GM18909 (cell line): ENCODE measurements at regions not wholly inside any gene's neighbourhood (a gene's known extent, or its start where the extent isn't known, plus 50 kb on each side); places are given as distances from the start of the nearest gene placed in this dataset.
"Not testable (repeated sequence)": the region's sequence is repeated elsewhere in the genome, so short reads cannot be mapped to it uniquely, and the experiment has no call there.

Source experiments
- ATAC-seq: cut with Tn5 transposase; IDR thresholded peaks from one replicate; pipeline ENCODE4 v1.9.1; 2021; ENCODE audit warnings: mild to moderate bottlenecking; ENCODE audit not compliant: unreplicated experiment, poor library complexity

DNA sequence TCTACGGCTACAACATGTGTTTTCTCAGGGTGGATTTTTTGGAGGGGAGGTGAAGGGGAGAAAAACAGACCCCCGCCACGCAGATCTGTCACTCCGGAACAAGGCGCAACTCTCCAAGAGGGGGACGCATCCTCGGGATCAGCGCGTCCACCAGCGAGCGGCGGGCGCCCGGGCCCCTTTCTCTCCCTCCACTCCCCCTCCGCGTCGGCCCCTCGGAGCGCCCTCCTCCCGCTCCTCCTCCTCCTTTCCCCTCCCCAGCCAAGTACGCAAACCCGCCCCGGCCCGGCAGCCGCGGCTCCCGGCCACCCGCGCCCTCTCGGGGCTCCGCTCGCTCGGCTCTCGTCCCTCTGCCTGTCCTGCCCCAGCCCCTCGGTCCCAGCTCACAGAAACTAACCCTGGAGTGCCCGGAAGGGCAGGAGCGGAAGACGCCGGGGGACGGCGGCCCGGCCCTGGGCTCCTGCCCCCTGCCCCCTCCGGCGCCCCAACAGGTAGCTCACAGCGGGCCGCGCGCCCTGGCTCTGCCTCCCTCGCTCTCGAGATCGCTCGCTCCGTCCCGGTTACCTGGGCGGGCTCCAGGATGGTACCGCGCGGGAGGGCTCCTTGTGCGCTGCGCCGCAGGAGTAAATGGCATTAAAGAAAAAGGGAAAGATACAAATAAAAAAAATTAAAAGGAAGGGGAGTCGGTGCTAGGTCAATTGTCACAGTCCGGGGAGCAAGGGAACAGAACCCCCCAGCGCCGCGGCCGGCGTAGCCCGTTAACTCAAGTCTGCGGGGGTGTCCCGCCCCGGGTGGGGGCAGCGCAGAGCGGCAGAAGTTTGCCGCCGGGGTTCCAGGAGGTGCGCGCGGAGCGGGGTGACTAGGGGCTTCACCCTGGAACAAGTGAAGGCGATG lies 131.4 kb upstream of the C11orf58 start:
- ATAC-seq, result no peak

DNA sequence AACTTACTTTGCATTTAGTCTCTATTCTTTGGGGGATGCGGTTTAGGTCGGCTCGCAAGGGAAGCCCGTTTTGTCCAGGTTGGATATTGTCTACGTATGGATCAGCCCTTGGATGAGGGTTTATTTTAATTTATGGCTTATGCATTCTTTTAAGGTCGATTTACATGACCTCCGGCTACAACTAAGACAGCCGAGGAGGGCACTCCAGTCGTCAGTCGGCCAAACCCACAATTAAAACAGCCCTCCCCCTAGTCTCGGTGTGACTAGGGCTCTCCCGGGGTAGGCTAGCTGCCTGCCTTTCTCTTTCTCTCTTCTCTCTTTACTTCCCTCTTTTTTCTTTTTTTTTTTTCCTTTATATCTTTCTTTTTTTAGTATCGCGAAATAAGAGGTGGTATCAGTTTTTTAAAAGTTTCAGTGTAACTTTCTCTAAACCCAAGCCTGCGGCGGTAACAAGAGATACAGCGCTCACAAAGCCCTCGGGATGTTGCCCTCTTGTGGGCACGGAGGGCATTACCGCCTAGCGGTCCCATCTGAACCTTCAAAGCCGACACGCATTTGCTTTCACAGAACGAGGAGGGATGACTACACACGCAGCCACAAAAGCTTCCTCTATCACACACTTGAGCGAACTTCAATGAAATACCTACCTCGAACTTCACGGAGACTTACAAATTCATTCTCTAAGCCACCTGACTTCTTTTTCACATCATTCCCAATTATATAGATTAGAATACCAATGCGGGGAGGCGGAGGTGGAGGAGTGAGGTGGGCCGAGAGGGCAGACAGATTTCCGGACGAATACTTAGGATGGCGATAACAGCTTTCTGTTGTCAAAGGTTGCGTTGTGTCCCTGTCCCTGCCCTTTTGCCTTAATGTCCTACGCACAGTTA lies 132.3 kb upstream of the C11orf58 start:
- ATAC-seq, result peak; percentile 93

DNA sequence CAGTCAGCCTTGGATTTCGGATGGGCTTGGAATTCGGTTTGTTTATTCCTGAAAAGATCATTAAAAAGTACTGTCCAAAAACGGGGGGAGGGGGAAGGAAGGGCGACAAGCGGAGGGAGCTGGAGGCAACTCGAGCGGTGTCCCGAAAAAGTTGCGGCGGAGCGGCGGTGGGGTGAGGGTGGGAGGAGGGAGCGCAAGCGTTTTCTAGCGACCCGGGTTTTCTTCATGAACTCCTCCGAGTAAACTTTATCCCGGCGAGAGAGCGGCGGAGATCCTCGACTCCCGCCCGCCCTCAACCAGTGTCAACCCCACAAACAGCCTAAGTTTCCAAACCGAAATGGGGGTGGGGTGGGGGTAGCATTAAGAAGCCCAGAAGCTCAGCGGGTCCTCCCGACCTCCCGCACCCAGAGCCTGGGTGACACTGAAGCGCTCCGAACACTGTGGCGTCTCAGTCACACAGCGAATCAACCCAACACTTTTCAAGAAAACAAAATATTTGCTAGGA lies 133.0 kb upstream of the C11orf58 start:
- no peak for ATAC-seq

GRCh38 chr11:16604794-16605388 lies 133.6 kb upstream of the C11orf58 start:
- no peak for ATAC-seq

GRCh38 chr11:16603890-16604793 lies 134.3 kb upstream of the C11orf58 start:
- ATAC-seq, result no peak

DNA sequence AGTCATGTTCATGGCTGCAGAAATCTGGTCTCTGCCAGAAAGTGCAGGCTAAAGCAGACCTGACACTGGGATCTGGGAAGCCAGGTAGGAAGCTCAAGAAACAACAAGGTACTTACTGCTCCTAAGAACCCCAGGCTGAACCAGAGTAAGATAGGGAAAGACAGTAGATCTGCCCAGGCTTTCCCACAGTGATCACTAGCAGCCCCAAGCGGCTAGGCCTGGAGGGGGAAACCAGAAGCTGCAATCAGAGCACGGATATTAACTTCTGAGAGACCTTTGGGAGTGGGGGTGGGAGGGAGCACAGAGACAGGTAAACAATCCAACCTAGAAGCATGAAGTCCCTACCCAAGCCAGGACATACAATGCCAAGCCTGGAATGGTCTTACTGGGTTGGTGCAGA lies 135.2 kb upstream of the C11orf58 start:
- no peak for ATAC-seq

DNA sequence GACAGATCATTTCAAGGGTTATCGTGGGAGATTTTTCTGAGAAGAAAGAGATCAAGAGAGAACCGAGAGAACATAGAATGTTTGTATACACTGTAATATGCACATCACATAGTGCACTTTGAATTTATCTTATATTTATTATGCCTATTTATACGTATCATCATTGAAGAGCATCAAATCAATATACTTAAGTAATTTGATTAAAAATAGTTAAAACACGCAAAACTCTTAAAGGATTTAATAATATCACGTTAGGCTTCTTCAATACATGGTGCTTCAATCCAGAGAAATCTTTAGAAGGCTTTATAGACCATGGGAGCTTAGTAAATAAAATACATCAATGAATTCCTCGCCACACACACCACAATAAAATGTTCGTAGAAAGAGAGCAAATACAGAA lies 139.5 kb upstream of the C11orf58 start:
- no peak for ATAC-seq

- no peak for ATAC-seq
These were observed 140.4 kb upstream of the C11orf58 start for GRCh38 chr11:16598032-16598431.

GRCh38 chr11:16596231-16596630 lies 142.2 kb upstream of the C11orf58 start:
- ATAC-seq, result no peak

GRCh38 chr11:16591157-16591556 lies 147.3 kb upstream of the C11orf58 start:
- ATAC-seq, result no peak

- no peak for ATAC-seq
These were observed 150.8 kb upstream of the C11orf58 start for GRCh38 chr11:16587670-16588069.

- no peak for ATAC-seq
These were observed 153.9 kb upstream of the C11orf58 start for GRCh38 chr11:16584569-16584968.

DNA sequence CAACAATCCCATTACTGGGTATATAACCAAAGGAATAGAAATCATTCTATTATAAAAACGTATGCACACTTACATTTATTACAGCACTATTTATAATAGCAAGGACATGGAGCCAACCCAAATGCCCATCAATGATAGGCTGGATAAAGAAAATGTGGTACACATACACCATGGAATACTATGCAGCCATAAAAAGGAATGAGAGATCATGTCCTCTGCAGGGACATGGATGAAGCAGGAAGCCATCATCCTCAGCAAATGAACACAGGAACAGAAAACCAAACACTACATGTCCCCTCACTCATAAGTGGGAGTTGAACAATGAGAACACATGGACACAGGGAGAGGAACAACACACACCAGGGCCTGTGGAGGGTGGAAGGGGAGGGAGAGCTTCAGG lies 157.4 kb upstream of the C11orf58 start:
- ATAC-seq, result not testable (repeated sequence)

GRCh38 chr11:16577490-16577889 lies 161.0 kb upstream of the C11orf58 start:
- ATAC-seq, result no peak

GRCh38 chr11:16574889-16575288 lies 163.6 kb upstream of the C11orf58 start:
- ATAC-seq, result not testable (repeated sequence)

DNA sequence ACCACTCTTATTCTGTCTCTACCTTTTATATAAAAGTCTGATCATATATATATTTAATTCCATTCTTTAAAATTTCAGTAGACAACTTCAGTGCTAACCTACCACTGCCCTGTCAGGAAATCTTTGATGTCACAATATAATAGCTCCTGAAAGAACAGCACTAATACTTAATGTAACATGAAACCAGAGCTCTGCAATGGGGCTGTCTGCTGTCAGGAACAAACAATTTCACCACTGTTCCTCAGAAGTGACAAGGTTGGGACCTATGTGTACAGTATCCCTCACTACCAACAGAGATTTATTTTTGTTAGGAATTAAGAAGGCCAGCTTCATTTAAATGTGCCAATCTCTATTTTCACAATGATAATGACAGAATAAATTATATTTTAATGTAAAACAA lies 165.5 kb upstream of the C11orf58 start:
- no peak for ATAC-seq

DNA sequence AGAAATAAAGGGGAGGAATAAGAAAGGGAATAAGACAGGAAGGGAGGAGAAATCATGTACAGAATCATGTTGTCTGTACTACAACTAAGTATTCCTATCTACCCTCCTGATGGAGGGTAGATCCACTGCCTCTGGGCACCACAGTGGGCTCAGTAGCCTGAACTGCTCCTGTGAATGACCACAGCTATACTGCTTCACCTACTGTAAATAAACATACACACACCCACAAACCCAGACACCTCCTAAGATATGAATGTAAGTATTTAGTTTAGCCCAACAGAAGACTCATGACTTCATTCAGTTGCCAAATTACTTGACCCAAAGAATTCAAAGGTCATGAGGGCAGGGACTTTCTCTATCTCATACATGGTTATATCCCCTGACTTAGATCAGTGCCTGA lies 177.3 kb upstream of the C11orf58 start:
- ATAC-seq, result no peak

- no peak for ATAC-seq
These were observed 180.0 kb upstream of the C11orf58 start for GRCh38 chr11:16558494-16558893.

GRCh38 chr11:16555956-16556355 lies 182.5 kb upstream of the C11orf58 start:
- no peak for ATAC-seq

DNA sequence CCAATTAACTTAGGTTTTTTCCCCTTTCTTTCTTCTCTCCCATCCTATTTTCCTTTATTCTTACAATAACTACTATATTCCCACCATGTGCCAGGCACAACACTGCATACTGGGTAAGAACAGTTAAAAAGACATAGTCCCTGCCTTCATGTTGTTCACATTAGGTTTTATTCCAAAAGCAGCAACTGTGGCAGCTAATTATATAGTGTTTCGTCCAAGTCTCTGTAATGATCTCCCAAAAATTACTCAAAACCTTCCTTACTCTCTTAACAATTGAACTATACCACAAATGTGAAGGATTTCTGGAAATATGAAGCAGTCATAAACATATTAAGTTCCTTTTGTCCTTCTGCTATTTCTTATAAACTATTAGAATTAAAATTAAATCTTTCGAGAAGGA lies 184.1 kb upstream of the C11orf58 start:
- no peak for ATAC-seq
